ENCODE measurements at regions not wholly inside any gene's neighbourhood (a gene's known extent, or its start where the extent isn't known, plus 50 kb on each side); places are given as distances from the start of the nearest gene placed in this dataset.

DNA sequence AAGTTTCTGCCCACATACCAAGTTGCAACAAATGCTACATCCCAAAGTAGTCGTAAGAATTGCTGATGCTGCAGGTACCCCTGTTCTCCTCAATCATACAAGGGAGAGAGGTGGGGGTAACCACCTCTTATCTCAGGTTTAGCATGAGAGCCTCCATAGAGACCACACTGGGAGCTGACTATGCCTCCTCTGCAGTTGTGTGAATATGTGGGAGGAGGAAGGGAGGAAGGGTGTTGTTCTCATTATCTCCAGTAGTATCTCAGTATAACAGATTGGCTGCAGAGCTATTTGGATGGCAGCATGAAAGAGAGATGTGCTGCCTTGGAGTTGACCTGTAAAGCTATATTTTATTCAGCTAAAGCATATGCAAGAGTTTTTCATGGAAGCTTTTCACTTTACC is 690.7 kb downstream of the KCNJ3 start:
- no peak for DNase-seq (ENCODE audit: low read depth)

GRCh38 chr2:155384555-155385123 is 686.1 kb downstream of the KCNJ3 start:
- DNase-seq (ENCODE audit: low read depth), result no peak

GRCh38 chr2:155382776-155383175 is 684.3 kb downstream of the KCNJ3 start:
- no peak for DNase-seq (ENCODE audit: low read depth)

DNA sequence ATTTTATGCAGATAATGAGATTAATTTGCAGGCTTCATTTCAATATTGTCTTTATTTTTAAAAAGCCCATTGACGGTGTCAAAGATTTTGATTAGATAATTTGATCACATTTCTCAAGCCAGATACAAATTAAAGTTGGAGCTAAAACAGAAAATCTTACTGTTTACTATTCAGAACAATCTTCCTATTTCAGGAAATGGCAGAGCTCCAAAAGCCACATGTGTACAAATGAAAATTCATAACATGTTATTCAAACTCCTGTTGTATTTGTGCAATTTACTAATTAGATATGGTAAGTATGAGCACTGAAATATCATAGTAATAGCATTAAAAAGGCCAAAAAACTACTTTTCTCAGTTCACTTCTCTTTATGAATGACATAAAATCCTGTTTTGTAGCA is 682.9 kb downstream of the KCNJ3 start:
- DNase-seq (ENCODE audit: low read depth), result no peak

DNA sequence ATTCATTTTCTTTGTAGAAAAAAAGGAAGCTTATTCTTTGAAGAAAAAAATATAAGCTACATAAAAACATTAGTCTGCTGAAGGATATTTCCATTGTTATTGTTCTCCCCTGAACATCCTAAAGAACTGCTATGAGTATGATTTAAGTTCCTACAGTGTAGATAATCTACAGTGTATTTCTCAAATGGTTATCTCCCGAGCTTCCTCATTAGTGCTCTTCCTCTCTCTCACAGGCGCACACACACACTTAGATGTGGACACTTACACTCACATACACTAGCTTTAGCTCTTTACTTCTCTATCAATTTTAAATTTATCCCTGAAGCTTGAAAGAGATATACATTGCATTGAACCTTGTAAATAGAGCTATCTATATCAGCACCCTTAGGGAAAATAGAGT is 681.0 kb downstream of the KCNJ3 start:
- DNase-seq (ENCODE audit: low read depth), result no peak

- DNase-seq (ENCODE audit: low read depth), result no peak
These were observed 679.5 kb downstream of the KCNJ3 start for GRCh38 chr2:155377931-155378444.

DNA sequence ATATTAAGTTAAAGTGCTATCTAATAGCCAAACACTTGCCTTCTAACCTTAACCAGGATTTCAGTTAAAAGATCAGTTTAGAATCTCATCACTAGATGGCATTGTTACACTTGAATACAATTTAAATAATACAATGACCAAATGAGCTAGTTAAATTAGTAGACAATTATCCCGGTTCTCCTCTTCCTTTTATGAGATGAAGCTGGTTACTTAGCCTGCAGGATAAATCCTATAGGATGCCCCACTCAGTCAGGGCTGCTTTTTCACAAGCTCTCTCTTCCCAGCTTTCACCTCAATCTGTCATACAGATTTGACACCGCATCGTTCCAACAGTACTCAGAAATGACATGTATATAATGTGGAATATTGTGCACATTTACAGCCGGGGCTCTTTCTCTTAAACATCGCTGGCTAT is 678.8 kb downstream of the KCNJ3 start:
- peak; percentile 22 for DNase-seq (ENCODE audit: low read depth)

DNA sequence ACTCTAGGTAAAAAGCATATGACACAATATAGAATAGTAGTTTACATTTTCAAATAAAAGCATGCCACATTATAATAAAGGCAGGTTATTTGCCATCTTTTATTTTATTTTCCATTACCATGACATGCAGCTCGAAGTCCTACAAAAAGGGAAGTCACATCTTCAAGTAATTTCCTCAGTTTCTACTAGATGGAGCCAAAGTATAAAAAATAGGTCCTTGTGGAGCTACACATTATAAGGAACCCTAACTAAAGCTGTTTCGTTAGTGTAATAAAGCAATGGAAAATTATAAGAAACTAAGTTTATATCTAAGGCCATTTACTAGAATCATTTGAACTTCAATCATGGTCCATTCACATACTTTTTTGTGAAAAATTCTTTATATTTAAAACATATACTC is 674.5 kb downstream of the KCNJ3 start:
- DNase-seq (ENCODE audit: low read depth), result no peak

DNA sequence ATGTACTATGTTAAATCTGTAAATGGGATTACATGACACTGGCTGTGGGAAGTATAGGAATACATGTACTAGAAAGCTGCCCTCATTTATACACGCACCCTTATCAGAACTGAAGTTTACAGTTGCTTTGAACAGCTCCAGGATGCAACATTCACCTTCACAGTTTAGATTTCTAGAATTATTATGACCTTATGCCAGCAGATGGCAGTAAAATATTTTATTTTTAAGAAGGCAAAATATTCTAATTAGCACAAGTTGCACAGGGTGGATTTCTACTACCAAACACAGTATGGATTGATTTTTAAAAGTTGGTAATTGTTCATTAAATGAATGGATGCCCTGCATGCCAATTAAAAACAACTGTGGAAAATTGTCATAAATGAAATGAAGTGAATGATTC is 670.4 kb downstream of the KCNJ3 start:
- no peak for DNase-seq (ENCODE audit: low read depth)

DNA sequence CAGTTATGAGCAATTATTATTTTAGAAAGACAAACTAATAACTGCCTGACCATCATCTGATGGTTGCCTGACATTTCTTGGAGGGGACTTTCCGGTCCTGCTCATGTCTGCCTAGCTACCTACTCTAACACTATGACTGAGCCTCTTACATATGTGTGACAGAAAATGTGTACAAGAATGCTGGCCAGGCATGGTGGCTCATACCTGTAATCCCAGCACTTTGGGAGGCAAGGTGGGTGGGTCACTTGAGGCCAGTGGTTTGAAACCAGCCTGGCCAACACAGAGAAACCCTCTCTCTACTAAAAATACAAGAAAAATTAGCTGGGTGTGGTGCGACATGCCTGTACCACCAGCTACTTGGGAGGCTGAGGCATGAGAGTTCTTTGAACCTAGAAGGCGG is 666.3 kb downstream of the KCNJ3 start:
- no peak for DNase-seq (ENCODE audit: low read depth)

GRCh38 chr2:155363349-155363888 is 664.9 kb downstream of the KCNJ3 start:
- DNase-seq (ENCODE audit: low read depth), result no peak

DNA sequence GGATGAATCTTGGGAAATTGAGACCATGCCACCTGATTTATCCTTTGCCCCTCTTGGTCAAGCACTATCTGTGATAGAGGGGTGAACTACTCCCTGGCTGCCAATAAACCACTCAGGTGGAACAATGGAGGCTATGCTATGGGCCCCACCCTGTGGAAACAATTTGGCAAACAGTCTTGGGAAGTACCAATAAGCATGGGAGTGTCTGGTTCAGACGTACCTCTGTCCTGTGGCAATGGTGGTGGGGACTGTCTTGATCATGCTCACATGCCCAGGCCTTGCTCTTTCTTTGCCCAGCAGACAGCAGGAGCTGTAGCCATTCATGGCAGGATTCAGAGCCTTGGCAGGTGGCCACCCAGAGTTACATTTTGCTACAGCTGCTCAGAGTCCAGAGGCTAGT is 658.7 kb downstream of the KCNJ3 start:
- no peak for DNase-seq (ENCODE audit: low read depth)

DNA sequence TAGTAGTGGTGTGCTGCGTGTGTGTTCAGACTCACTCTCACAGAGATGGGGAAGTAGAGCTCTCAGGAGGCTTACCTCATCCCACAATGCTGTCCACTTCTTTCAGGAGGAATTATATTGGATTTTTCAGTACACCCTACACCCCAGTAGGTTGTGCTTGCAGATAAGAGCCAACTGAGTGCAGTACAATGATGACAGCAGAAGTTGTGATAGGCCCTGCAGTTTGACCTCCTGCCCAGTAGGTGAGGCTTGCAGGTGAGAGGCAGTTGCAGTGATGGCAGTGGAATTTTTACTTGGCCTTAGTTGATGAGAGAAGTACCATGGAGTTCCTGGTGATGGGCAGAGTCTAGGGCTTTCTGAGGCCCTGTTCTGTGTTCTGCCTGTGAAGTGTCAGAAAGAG is 657.8 kb downstream of the KCNJ3 start:
- DNase-seq (ENCODE audit: low read depth), result no peak

- no peak for DNase-seq (ENCODE audit: low read depth)
These were observed 652.5 kb downstream of the KCNJ3 start for GRCh38 chr2:155350783-155351580.

DNA sequence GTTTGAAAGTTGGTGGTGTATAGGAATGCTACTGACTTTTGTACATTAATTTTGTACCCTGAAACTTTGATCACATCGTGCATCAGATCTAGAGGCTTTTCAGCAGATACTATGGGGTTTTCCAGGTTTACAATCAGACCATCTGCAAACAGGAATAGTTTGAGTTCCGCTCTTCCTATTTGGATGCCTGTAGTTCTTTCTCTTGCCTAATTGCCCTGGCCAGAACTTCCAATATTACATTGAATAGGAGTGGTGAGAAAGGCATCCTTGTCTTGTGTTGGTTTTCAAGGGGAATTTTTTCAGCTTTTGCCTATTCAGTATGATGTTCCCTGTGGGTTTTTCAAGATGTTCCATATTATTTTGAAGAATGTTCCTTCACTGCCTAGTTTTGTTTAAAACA is 633.5 kb downstream of the KCNJ3 start:
- DNase-seq (ENCODE audit: low read depth), result no peak

- DNase-seq (ENCODE audit: low read depth), result no peak
These were observed 621.7 kb downstream of the KCNJ3 start for GRCh38 chr2:155320236-155320635.

DNA sequence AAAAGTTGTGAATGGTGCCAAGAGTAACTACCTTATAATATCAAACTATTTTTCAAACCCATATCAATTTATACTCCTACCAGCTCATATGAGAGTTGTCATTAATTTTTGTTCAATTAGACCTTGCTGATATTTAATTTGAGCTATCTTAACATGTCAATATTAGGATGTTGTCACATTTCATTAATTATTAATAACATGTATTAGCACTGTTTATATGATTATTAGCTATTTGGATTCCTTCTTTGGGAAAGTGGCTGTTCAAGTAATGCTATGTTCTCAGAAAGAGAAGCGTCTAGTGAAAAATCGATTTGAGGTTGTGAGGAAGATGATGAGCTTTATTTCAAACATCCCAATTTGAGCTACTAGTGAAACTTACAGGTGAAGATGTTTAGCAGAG is 620.2 kb downstream of the KCNJ3 start:
- DNase-seq (ENCODE audit: low read depth), result no peak

DNA sequence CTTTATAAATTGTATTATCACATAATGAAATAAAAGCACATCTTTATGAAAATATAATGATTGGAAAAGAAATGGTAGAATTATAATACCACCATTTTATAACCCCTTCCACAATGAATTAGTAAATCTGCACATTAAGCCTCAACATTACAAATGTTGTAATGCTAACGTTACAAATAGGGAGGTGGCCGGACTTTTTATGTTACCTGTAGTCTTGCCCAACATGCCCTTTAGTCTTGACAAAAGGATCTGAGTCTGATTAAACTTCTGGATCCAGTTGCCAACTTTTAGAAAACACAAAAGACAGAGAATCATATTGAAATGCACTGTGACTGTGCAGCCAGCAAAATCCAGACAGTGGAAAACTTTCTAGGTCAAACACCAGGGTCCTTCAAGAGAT is 617.3 kb downstream of the KCNJ3 start:
- DNase-seq (ENCODE audit: low read depth), result no peak

DNA sequence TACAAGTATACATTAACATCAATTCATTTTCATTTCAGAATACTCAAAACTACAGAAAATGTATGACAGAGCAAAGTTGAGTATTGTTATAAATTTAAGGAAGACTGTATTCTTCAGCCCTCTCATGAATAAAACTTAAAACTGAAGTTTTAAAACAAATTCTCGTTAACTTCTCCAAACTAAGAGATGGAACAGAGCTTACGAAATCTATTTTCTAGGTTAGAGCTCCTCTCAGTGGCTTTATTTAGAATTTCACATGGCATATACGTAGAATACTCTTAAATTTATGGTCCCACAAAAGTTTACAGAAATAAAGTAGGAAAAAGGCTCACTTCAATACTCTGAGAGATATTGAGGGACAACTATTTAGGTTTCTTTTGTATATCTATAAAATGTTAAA is 612.1 kb downstream of the KCNJ3 start:
- DNase-seq (ENCODE audit: low read depth), result peak; percentile 26

DNA sequence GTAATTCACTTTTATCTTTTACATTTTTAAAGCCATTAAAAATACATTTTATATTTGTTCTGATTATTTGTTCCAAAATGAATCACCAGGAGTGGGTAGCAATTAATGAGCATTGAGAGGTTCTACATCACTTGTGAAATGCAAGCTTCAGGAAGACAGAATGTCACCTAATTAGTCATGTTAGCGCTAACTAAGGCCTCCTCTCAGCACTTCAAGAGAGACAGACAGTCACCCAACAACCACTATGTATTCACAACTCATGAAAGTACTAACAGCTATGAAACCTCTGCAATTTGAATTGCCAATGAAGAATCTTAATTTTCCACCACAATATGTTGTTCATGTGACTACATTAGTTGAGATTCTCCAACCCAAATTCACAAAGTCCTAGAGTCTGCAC is 611.0 kb downstream of the KCNJ3 start:
- DNase-seq (ENCODE audit: low read depth), result no peak

DNA sequence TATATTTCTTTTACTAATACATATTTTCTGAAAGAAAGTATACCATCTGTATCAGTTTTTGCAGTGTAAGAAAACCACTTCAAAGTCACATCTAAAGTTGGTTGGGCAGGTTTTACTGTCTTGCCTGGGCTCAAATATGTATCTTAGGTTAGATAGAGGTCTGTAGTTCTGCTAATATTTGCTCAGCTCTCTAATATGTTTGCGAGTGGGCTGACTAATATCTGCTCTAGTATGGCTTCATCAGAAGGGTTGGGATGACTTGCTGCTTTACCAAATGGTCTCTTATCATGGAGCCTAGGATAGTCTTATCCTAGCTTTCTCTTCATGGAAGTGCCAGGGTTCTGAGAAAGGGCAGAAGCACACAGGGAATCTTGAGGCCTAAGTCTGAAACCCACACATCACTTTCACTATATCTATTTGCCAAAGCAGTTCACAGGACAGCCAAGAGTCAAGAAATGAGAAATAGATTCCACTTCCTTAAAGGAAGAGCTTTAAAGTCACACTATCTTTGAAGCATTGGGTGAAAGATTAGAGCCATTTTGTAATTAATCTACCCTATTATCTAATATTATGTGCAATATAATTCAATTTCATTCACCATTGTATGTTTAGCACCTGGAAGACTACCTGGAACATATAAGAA is 610.0 kb downstream of the KCNJ3 start:
- no peak for DNase-seq (ENCODE audit: low read depth)

GRCh38 chr2:155301221-155301620 is 602.7 kb downstream of the KCNJ3 start:
- DNase-seq (ENCODE audit: low read depth), result peak; percentile 14

DNA sequence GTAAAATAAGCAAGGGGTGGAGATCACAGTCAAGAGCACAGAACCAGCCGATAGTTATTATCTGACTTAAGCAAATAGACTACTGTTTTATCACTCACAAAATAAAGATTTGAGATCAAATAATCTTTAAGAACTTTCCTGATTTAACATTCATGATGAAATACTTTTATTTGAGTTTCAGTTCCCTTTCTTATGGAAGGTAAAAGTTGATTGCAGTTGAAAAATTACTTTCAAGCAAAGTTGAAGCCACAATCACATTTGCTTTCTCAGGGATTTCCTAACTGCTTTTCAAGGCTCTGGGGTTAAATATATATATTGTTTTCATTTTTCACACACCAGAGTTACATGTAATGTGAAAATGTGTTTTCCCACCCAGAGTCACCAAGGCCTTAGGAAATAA is 599.5 kb downstream of the KCNJ3 start:
- no peak for DNase-seq (ENCODE audit: low read depth)
